GM18505 (cell line): ENCODE measurements at regions not wholly inside any gene's neighbourhood (a gene's known extent, or its start where the extent isn't known, plus 50 kb on each side); places are given as distances from the start of the nearest gene placed in this dataset.
"Not testable (repeated sequence)": the region's sequence is repeated elsewhere in the genome, so short reads cannot be mapped to it uniquely, and the experiment has no call there.

Experiments used
- ATAC-seq: cut with Tn5 transposase; IDR thresholded peaks from one replicate; pipeline ENCODE4 v1.9.1; 2021; ENCODE audit not compliant: unreplicated experiment
- POLR2A ChIP-seq: IDR thresholded peaks from 4 replicates; pipeline ENCODE4 v1.6.1; 2011; ENCODE audit warnings: borderline replicate concordance; ENCODE audit not compliant: insufficient read depth, insufficient read length; ENCODE audit errors: extremely low read depth

DNA sequence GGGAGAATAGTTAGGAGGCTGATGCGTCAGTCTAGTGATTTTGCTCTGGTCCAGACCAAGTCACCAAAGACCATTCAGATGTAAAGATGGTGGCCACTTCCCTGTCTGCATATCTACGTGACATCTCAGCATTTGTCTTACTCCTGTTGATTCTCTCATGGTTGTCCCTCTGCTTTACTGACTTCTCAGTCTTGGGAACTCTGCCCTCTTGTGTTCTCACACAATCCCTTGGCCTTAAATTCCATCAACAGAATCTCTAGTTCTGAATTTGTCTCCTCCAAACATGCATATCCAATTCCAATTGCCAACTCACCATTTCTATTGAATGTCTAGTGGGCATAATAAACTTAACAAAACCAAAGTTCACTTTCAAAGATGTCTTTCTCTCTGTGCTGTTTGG is 147.8 kb downstream of the SLC24A2 start:
- no peak for TF ChIP-seq POLR2A
- ATAC-seq, result no peak

DNA sequence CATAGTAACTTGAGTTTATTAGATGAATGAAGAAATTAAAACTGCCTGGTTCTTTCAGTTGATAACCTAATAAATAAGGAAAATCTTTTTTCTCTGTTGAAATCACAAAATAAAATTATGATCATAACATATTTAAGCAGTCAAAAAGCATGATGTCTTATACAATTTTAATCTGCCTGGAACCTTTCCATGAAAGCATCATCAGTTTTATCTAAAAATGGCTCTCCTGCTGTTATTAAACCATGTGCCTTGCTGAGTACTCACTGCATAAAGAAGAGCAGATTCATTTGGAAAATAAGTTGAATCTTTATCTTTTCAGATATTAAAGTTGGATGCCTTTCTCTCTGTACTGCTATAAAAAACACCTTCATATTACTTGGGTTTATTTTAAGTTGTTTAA is 148.8 kb downstream of the SLC24A2 start:
- no peak for ATAC-seq

DNA sequence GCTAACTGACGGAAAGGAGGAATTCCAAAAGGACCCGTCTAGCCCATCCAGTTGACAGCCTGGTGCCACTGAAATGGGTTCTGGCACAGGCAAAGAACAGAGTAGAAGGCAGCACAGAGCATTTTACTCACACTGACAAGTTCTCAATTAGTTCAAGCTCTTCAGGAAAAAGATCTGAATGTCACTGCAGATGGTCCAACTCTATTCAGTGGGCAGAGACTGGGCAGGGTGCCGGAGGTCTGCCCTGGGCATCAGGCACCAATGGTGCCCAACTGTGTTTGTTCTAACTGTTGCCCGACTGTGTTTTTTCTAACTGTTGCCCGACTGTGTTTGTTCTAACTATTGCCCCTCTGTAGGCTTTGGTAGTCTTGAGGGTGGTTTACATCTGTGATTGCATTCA is 151.8 kb downstream of the SLC24A2 start:
- TF ChIP-seq POLR2A, result no peak
- ATAC-seq, result no peak

More for the DNA sequence above, 148.8 kb downstream of the SLC24A2 start:
- no peak for TF ChIP-seq POLR2A

DNA sequence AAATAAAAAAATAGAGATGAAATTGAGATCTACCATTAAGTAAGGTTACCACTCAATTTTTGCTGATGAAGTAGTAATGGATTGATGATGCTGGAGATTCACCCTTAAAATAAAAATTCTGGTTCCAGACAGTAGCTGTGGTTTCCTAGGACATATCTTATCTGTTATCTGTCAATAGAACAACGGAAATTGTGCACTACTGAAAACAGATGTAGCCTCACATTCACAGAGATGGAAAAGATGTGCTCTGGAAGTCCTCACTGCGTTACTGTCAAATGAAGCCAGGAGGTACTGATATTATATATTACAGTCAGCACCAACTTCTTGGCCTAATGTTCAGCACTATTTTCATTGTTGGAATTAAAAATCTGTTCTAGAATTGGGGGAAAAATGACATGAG is 154.0 kb downstream of the SLC24A2 start:
- no peak for TF ChIP-seq POLR2A

DNA sequence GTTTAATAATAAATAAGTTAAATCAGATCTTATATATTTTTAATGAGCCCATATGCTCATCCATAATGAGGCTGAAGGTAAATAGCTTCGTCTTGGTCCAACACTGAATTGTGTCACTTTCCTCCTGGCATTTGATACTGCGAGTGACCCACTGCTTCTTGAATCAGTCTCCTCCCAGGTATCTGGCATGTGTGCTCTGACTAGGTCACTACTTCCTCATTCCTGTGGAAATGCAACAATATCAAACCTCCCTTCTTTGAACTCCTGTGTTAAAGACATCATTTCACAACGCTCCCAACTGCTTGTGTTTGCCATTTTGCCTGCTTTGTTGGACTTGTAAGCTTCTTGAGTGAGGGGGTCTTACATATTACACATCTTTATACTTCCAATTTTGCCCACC is 157.7 kb downstream of the SLC24A2 start:
- TF ChIP-seq POLR2A, result no peak
- ATAC-seq, result no peak

More for the DNA sequence above, 154.0 kb downstream of the SLC24A2 start:
- ATAC-seq, result no peak

DNA sequence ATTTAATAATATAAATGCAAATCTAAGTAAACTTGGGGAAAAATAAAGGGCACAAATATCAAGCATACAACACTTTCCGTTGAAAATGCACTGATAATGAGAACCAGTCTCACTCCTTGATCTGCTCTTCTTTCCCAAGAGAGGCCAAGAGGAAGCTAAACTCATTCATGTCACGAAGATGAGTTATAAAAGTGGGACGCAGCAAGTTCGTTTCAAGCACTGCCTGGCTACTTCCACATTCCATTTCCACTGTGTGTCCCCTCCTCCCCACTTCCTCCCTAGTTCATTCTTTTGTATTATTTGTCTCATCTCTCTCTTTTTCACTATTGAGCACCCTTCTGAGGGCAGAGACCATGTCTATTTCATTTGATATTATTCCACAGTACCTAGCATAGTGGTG is 158.1 kb downstream of the SLC24A2 start:
- TF ChIP-seq POLR2A, result no peak
- no peak for ATAC-seq

DNA sequence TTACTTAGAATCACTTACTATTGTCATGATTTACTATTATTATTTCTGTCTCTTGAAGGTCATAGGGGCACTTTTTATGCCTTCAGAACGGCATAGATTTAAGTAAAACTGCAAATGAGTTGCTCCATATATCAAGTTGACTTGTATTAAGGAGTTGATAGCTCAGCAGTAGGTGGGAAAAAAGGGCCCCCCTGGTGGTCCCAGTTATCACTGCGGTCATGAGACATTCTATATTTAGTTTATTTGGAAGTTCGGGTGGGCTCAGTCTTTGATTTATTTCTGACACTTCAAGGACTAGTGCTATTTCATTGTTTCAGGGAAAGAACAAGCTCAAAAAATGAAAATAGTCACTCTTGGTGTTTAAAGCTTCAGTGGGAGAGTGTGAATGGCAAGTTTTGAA is 159.3 kb downstream of the SLC24A2 start:
- no peak for ATAC-seq
- TF ChIP-seq POLR2A, result no peak

DNA sequence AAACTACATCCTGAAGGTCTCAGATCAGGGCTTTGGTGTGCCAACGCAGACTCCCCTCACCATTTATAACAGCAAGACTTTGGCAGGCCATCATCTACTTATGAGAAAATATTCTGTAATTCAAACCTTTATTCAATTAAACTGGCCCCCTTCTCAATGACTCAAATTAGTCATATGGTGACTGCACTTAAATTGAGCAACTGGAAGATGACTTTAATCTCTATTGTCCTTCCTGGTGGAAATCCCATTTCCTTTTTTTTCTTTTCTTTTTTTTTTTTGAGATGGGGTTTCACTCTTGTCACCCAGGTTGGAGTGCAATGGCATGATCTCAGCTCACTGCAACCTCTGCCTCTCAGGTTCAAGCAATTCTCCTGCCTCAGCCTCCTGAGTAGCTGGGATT is 163.4 kb downstream of the SLC24A2 start:
- not testable (repeated sequence) for ATAC-seq

DNA sequence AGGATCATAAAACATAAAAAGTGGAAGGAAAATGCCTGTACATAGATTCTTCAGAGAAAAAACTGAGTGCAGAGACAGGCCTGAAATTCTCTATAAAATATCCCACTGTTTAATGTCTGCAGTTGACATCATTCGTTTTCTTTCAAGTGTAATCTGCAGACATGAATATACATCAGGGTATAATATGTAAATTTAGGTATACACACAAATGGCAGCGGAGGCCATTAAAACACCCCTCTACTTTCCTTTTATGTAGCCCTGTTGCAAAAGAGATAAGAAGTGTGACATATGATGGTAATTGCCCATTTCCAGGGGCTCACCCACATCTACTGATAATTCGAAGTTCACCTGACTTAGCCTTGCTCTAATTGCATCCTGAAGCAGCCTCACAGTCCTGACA is 164.3 kb downstream of the SLC24A2 start:
- TF ChIP-seq POLR2A, result no peak
- ATAC-seq, result no peak

DNA sequence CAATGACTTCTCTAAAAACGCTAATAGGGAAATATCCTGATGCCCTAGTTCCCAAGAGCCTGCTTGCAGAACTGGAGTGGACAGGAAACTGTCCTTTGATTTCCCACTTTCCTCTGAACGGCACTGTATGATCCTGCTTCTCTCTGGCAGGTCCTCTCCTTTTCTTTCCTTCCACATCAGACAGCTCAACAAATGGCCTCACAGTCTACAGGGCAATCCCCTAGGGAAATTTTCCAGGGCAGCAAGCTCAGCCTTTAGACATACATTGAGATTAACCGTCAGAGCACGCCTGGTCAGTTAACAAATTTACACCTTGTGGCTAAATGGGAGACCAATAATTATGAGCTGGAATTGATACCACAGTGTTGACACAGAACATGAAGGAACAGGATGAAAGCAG is 164.9 kb downstream of the SLC24A2 start:
- TF ChIP-seq POLR2A, result no peak
- ATAC-seq, result no peak

DNA sequence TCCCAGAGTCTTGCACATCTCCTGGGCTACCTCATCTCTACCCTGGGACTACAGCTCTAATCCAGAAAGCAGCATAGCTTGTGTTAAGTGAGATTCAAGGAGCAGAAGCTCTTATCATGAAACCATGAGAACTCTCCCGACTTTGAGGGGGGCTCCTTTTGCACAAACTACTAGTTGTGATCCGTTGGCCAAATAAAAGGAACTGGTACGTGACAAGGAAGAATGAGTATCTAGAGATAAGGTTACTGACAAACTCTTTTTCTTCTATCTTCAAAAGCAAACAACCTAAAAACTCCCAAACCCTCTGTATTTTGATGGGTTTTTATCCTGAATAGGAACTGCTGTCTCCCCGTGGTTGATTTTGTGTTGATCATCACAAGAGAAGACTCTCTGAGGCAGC is 168.5 kb downstream of the SLC24A2 start:
- no peak for ATAC-seq
- no peak for TF ChIP-seq POLR2A

DNA sequence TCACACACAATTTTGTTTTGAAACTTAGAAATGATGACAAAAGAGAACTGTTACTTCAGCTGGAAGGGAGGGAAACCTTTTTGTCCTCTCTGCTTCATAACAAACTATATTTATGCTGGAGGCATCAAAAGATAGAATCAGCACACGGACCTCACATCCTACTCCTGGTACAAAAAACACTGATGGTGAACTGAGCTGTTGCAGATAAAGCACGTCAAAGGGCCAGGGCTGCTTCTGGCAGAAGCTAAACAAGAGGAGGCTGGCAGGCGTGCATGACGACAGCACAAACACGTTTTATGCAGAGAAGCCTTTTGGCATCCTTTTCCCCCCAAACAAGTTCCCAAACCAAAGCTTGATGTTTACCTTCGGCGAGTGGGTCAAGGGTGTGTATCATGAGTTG is 169.6 kb downstream of the SLC24A2 start:
- no peak for ATAC-seq
- no peak for TF ChIP-seq POLR2A

DNA sequence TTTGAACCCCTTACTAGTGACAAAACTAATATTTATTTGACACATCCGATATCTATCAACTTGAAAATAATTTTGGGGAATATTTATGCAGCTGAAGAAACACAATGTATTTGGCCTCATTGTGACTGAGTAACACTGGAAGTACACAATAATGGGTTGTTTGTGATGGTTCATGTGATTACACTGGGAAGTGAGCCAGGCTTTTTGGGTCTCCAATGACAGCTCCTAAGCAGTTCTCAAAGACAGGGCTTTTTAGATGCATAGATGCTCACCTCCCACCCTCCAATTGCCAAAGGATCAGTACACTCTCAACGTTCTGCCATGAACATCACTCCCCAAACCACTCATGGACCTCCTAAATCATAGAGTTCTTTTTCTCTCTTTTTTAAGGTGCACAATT is 170.0 kb downstream of the SLC24A2 start:
- no peak for TF ChIP-seq POLR2A
- no peak for ATAC-seq

DNA sequence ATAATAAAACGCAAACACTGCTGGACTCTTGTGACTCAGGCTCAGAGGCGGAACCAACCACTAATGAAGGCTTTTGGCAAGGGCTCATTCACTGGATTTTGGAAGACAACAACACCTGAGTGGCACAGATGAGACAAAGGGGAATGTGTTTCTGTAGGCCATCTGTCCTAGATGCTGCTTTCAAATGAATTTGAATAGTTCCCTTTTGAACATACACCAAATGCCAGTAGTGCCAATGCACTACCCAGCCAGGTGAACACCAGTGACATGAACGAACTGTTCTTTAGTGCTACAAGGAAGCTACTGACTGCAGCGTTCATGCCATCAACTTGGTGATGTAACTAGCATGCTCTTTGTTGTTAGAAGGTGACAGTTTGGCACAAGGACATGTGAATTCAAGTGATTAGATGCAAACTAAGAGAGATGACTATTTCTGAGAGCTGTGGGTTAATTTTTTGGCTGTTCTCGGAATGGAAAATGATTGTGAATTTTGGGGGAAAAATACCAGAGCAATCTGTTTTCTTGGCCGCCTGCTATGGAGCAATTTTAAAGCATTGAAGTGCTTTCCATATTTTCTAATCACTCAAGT is 173.7 kb downstream of the SLC24A2 start:
- no peak for TF ChIP-seq POLR2A

DNA sequence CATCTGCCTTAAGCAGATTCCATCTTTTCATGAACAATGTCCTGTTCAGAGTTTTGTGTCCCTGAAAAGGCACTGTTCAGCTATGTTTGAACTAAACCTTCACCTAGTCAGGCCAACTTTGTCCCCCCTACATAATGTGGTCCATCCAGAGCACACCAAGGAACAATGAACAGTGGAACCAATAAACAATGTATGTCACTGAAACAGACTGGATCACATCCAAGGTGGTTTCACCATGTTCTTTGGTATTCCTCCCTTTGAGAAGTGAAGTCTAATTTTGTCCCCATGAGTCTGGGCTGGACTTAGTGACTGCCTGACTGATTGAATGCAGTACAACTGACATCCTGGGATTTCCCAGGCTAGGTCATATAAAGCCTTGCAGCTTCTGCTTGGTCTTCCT is 174.5 kb downstream of the SLC24A2 start:
- ATAC-seq, result no peak
- no peak for TF ChIP-seq POLR2A

More for the DNA sequence above, 173.7 kb downstream of the SLC24A2 start:
- ATAC-seq, result no peak

DNA sequence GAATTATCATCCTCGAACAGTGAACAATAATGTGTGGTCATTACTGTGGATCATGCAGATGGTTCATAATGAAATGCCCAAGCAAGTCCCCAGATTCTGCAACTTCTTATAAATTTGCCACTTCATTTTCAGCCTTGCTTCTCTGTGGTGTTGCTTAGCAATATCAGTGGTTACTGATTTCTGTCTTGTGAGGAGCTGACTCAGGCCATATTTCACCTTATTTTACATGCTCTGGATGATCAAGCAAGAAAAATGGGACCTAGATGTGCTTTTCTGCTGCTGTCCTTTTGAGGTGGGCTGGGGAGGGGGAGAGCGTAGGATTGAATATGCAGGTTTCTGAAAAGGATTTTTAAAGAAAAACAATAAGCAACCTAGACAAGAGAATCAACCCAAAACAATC is 188.3 kb downstream of the SLC24A2 start:
- TF ChIP-seq POLR2A, result no peak
- ATAC-seq, result no peak

DNA sequence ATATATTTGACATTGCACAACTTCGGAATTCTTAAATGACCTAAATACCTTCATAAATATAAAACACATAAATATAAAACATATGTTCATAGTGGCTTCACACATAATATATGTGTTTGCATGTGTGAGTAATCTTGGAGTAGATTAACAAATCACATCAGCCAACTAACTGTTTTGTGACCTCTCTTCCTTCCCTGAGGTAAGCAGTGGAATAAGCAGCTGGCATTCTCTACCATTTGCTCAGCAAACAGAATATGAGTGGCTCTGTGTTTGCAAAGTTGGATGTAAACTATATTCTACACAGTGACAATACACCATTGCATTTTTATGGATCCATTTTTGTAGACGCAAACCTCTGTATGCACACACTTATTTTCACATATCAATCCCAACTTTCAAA is 189.9 kb downstream of the ACER2 start:
- ATAC-seq, result no peak
- TF ChIP-seq POLR2A, result no peak
